Osteocyte (in vitro differentiated cells): ENCODE measurements at regions not wholly inside any gene's neighbourhood (a gene's known extent, or its start where the extent isn't known, plus 50 kb on each side); places are given as distances from the start of the nearest gene placed in this dataset.

Experiments
- DNase-seq: peaks from one replicate; pipeline ENCODE4 v3.0.0; 2021; ENCODE audit warnings: mixed read lengths; ENCODE audit not compliant: unreplicated experiment; ENCODE audit errors: extremely low spot score
- H3K27ac Mint-ChIP-seq: one replicate; pipeline ENCODE4 v1.8.0; 2021; ENCODE audit warnings: mild to moderate bottlenecking, mixed read lengths; ENCODE audit not compliant: unreplicated experiment
- H3K27me3 Mint-ChIP-seq: one replicate; pipeline ENCODE4 v1.8.0; 2021; ENCODE audit warnings: mixed read lengths; ENCODE audit not compliant: unreplicated experiment
- H3K36me3 Mint-ChIP-seq: one replicate; pipeline ENCODE4 v1.8.0; 2021; ENCODE audit warnings: mixed read lengths; ENCODE audit not compliant: unreplicated experiment
- H3K4me1 Mint-ChIP-seq: one replicate; pipeline ENCODE4 v1.8.0; 2021; ENCODE audit warnings: mixed read lengths; ENCODE audit not compliant: unreplicated experiment
- H3K4me3 Mint-ChIP-seq: one replicate; pipeline ENCODE4 v1.8.0; 2021; ENCODE audit warnings: mild to moderate bottlenecking, moderate library complexity, mixed read lengths; ENCODE audit not compliant: unreplicated experiment
- H3K9me3 Mint-ChIP-seq: one replicate; pipeline ENCODE4 v1.8.0; 2021; ENCODE audit warnings: mixed read lengths; ENCODE audit not compliant: unreplicated experiment
- CTCF ChIP-seq: fragments of 200-600 bp; sonication (generic); IDR thresholded peaks from 2 replicates; pipeline ENCODE4 v1.5.0; 2021; ENCODE audit warnings: antibody characterized with exemption, mild to moderate bottlenecking, moderate library complexity

- no peaks in the 10 kb centered on the region for H3K36me3 Mint-ChIP-seq
- TF ChIP-seq CTCF, result no peak
- no peaks in the 10 kb centered on the region for H3K4me1 Mint-ChIP-seq
- H3K9me3 Mint-ChIP-seq, result peaks cover 26% of the 10 kb centered on the region
- no peak overlapping the region for H3K4me3 Mint-ChIP-seq
- no peak overlapping the region for H3K27ac Mint-ChIP-seq
- no peak for DNase-seq
- H3K27me3 Mint-ChIP-seq, result no peaks in the 10 kb centered on the region
Measured at GRCh38 chr2:81942136-81942680, 1637.7 kb upstream of the LRRTM1 start.

- TF ChIP-seq CTCF, result no peak
- peaks cover 27% of the 10 kb centered on the region for H3K9me3 Mint-ChIP-seq
- no peak overlapping the region for H3K4me3 Mint-ChIP-seq
- no peaks in the 10 kb centered on the region for H3K36me3 Mint-ChIP-seq
- H3K27me3 Mint-ChIP-seq, result no peaks in the 10 kb centered on the region
- H3K4me1 Mint-ChIP-seq, result no peaks in the 10 kb centered on the region
- H3K27ac Mint-ChIP-seq, result no peak overlapping the region
- no peak for DNase-seq
Measured at GRCh38 chr2:81940266-81940955, 1635.9 kb upstream of the LRRTM1 start.

GRCh38 chr2:81937944-81938343 is 1633.4 kb upstream of the LRRTM1 start:
- no peak overlapping the region for H3K4me3 Mint-ChIP-seq
- TF ChIP-seq CTCF, result no peak
- H3K27ac Mint-ChIP-seq, result no peak overlapping the region

GRCh38 chr2:81903534-81903933 is 1599.0 kb upstream of the LRRTM1 start:
- no peaks in the 10 kb centered on the region for H3K4me1 Mint-ChIP-seq
- H3K4me3 Mint-ChIP-seq, result no peak overlapping the region

More at GRCh38 chr2:81937944-81938343, 1633.4 kb upstream of the LRRTM1 start:
- H3K36me3 Mint-ChIP-seq, result no peaks in the 10 kb centered on the region
- DNase-seq, result no peak
- no peaks in the 10 kb centered on the region for H3K4me1 Mint-ChIP-seq
- H3K27me3 Mint-ChIP-seq, result no peaks in the 10 kb centered on the region
- H3K9me3 Mint-ChIP-seq, result peaks cover 30% of the 10 kb centered on the region

More at GRCh38 chr2:81903534-81903933, 1599.0 kb upstream of the LRRTM1 start:
- no peak for TF ChIP-seq CTCF
- Mint-ChIP-seq H3K9me3 (peaks cover 8% of the 10 kb centered on the region), H3K36me3 (no peaks in the 10 kb centered on the region), H3K27ac (no peak overlapping the region), H3K27me3 (no peaks in the 10 kb centered on the region)
- DNase-seq, result no peak
